Keratinocyte (primary cell): ENCODE measurements at regions not wholly inside any gene's neighbourhood (a gene's known extent, or its start where the extent isn't known, plus 50 kb on each side); places are given as distances from the start of the nearest gene placed in this dataset.

Experiments used
- EZH2 ChIP-seq: IDR thresholded peaks from one replicate; pipeline ENCODE4 v1.6.1; 2012; ENCODE audit warnings: inconsistent platforms, mild to moderate bottlenecking, low read length, moderate library complexity
- TF ChIP-seq, protein P1 (sequence below), 3 experiments: IDR thresholded peaks in 1 of 3; conservative IDR thresholded peaks in 1 of 3; optimal IDR thresholded peaks in 1 of 3; 2 replicates in 2 of 3; 3 replicates in 1 of 3; pipeline versions ENCODE3 to v1.5.1; 2011; ENCODE audit warnings: low read length in 3 of 3, mild to moderate bottlenecking in 3 of 3, moderate library complexity in 2 of 3, control low read depth in 1 of 3, inconsistent platforms in 1 of 3; ENCODE audit not compliant: insufficient read depth in 2 of 3; ENCODE audit errors: extremely low read depth in 1 of 3

DNA sequence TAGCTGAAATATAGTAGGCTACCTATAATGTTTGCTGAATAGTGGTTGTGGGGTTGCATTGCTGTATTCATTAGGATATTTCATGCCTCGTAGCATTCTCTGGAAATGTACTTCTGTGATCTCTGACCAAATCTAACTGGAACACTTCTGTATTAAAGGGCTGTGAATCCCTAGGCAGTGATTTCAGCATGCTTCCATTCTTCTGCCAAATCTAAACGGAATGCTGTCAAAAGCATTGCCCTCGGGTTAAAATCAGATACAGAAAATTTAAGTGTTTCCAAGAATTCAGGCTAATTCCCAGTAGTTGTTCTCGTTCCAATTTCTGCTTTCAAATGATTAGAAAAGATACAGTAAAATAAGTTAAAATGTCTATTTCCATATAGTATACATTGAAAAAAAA lies 1847.5 kb upstream of the IGFBP7 start:
- TF ChIP-seq, protein P1, sequence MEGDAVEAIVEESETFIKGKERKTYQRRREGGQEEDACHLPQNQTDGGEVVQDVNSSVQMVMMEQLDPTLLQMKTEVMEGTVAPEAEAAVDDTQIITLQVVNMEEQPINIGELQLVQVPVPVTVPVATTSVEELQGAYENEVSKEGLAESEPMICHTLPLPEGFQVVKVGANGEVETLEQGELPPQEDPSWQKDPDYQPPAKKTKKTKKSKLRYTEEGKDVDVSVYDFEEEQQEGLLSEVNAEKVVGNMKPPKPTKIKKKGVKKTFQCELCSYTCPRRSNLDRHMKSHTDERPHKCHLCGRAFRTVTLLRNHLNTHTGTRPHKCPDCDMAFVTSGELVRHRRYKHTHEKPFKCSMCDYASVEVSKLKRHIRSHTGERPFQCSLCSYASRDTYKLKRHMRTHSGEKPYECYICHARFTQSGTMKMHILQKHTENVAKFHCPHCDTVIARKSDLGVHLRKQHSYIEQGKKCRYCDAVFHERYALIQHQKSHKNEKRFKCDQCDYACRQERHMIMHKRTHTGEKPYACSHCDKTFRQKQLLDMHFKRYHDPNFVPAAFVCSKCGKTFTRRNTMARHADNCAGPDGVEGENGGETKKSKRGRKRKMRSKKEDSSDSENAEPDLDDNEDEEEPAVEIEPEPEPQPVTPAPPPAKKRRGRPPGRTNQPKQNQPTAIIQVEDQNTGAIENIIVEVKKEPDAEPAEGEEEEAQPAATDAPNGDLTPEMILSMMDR (optimal IDR thresholded peaks at IDR 0.05 in 1 of 3, IDR thresholded peaks at IDR 0.05 in 1 of 3, conservative IDR thresholded peaks at IDR 0.05 in 1 of 3; ENCODE audit: extremely low read depth in 1 of 3, insufficient read depth in 2 of 3, low read length in 3 of 3), result no peak
- TF ChIP-seq EZH2, result no peak
